GM12892 (cell line): ENCODE measurements at regions not wholly inside any gene's neighbourhood (a gene's known extent, or its start where the extent isn't known, plus 50 kb on each side); places are given as distances from the start of the nearest gene placed in this dataset.

Source experiments
- DNase-seq: peaks from one replicate; pipeline ENCODE4 v3.0.0; 2011; ENCODE audit not compliant: insufficient read length
- FAIRE-seq: peaks from 2 replicates; lab custom pipeline; 2011; peaks lifted over from hg19 to GRCh38; lab: Jason Lieb, UNC
- POLR2A ChIP-seq: IDR thresholded peaks from 2 replicates; pipeline ENCODE4 v1.6.1; 2011; ENCODE audit warnings: low read depth, low read length, control low read depth
- POLR2AphosphoS5 ChIP-seq: IDR thresholded peaks from 2 replicates; pipeline ENCODE4 v1.6.1; 2011; ENCODE audit warnings: low read depth, low read length, control low read depth
- TAF1 ChIP-seq: IDR thresholded peaks from 2 replicates; pipeline ENCODE4 v1.6.1; 2011; ENCODE audit warnings: low read depth, mild to moderate bottlenecking, control low read depth, low read length, borderline replicate concordance

- TF ChIP-seq POLR2AphosphoS5: no peak
- TF ChIP-seq POLR2A: no peak
- no peak for TF ChIP-seq TAF1
- no peak for FAIRE-seq
These were observed 135.0 kb downstream of the NFKBIZ start for GRCh38 chr3:101984356-101984755.

GRCh38 chr3:101988596-101988995 lies 139.3 kb downstream of the NFKBIZ start:
- TF ChIP-seq POLR2A (no peak), POLR2AphosphoS5 (no peak), TAF1 (no peak)
- FAIRE-seq (peak; percentile 48), DNase-seq (no peak)

More at GRCh38 chr3:101984356-101984755, 135.0 kb downstream of the NFKBIZ start:
- no peak for DNase-seq

GRCh38 chr3:101989578-101990200 lies 140.4 kb downstream of the NFKBIZ start:
- TF ChIP-seq TAF1 (no peak), POLR2A (no peak), POLR2AphosphoS5 (no peak)
- DNase-seq: no peak
- no peak for FAIRE-seq

GRCh38 chr3:101992863-101993262 lies 143.5 kb downstream of the NFKBIZ start:
- FAIRE-seq (no peak), DNase-seq (no peak)
- TF ChIP-seq TAF1 (no peak), POLR2A (no peak), POLR2AphosphoS5 (no peak)

- FAIRE-seq (no peak), DNase-seq (no peak)
- TF ChIP-seq TAF1 (no peak), POLR2A (no peak), POLR2AphosphoS5 (no peak)
These were observed 145.1 kb downstream of the NFKBIZ start for GRCh38 chr3:101994386-101994785.

- TF ChIP-seq POLR2A (no peak), TAF1 (no peak), POLR2AphosphoS5 (no peak)
- peak; percentile 64 for FAIRE-seq
- DNase-seq: no peak
These were observed 146.2 kb downstream of the NFKBIZ start for GRCh38 chr3:101995371-101996046.

GRCh38 chr3:101996832-101997231 lies 147.5 kb downstream of the NFKBIZ start:
- DNase-seq (no peak), FAIRE-seq (peak; percentile 80)
- TF ChIP-seq POLR2AphosphoS5: no peak

GRCh38 chr3:101998256-101998926 lies 149.1 kb downstream of the NFKBIZ start:
- no peak for FAIRE-seq
- TF ChIP-seq POLR2AphosphoS5 (no peak), POLR2A (no peak), TAF1 (no peak)
- no peak for DNase-seq

- DNase-seq (no peak), FAIRE-seq (no peak)
- TF ChIP-seq TAF1 (no peak), POLR2A (no peak), POLR2AphosphoS5 (no peak)
These were observed 150.0 kb downstream of the NFKBIZ start for GRCh38 chr3:101999177-101999779.

- TF ChIP-seq POLR2A (no peak), POLR2AphosphoS5 (no peak), TAF1 (no peak)
- FAIRE-seq (no peak), DNase-seq (no peak)
These were observed 151.4 kb downstream of the NFKBIZ start for GRCh38 chr3:102000620-102001209.

- TF ChIP-seq POLR2A: no peak
- no peak for TF ChIP-seq POLR2AphosphoS5
- no peak for TF ChIP-seq TAF1
- no peak for DNase-seq
- FAIRE-seq: no peak
These were observed 152.7 kb downstream of the NFKBIZ start for GRCh38 chr3:102002056-102002455.

GRCh38 chr3:102004561-102004960 lies 155.2 kb downstream of the NFKBIZ start:
- DNase-seq (no peak), FAIRE-seq (no peak)
- TF ChIP-seq POLR2A: no peak
- TF ChIP-seq TAF1: no peak
- no peak for TF ChIP-seq POLR2AphosphoS5

GRCh38 chr3:102005551-102005950 lies 156.2 kb downstream of the NFKBIZ start:
- no peak for TF ChIP-seq POLR2A
- DNase-seq (no peak), FAIRE-seq (no peak)
